ENCODE measurements at regions not wholly inside any gene's neighbourhood (a gene's known extent, or its start where the extent isn't known, plus 50 kb on each side); places are given as distances from the start of the nearest gene placed in this dataset.

- no peak for DNase-seq (ENCODE audit: low read depth in 2 of 2)
- H3K4me2 ChIP-seq (ENCODE audit: extremely low read depth, insufficient read depth, low read length): no peak overlapping the region
- no peaks in the 10 kb centered on the region for H3K27me3 ChIP-seq (ENCODE audit: control insufficient read depth, insufficient read depth, low read length)
- no peaks in the 10 kb centered on the region for H3K9me3 ChIP-seq (ENCODE audit: control insufficient read depth, insufficient read depth, low read depth, low read length)
- H3K27ac ChIP-seq (ENCODE audit: insufficient read depth, low read length): no peak overlapping the region
- H3K4me3 ChIP-seq (replicated peaks in 1 of 4; ENCODE audit: control extremely low read depth in 1 of 4, insufficient read depth in 1 of 4, low read depth in 3 of 4, low read length in 4 of 4): no peak overlapping the region
- no peak overlapping the region for H2AFZ ChIP-seq (ENCODE audit: low read length)
- H3K9ac ChIP-seq (ENCODE audit: insufficient read depth, low read length): no peak overlapping the region
- no peaks in the 10 kb centered on the region for H4K20me1 ChIP-seq (ENCODE audit: control insufficient read depth, extremely low read depth, insufficient read depth, low read length)
- no peaks in the 10 kb centered on the region for H3K36me3 ChIP-seq (ENCODE audit: control insufficient read depth, insufficient read depth, low read length)
- H3K4me1 ChIP-seq (ENCODE audit: control insufficient read depth, extremely low read depth, insufficient read depth, low read length): no peaks in the 10 kb centered on the region
- TF ChIP-seq CTCF (conservative IDR thresholded peaks at IDR 0.05 in 1 of 2, IDR thresholded peaks at IDR 0.05 in 1 of 2; ENCODE audit: low read depth in 1 of 2, low read length in 2 of 2) (no peak), EZH2 (IDR thresholded peaks at IDR 0.05; ENCODE audit: low read length, missing control alignments) (no peak)
- no peaks in the 10 kb centered on the region for H3K79me2 ChIP-seq (ENCODE audit: control insufficient read depth, insufficient read depth, low read length)
These were observed 335.7 kb upstream of the POU3F3 start for GRCh38 chr2:104518256-104518655.

GRCh38 chr2:104521247-104521646, 332.7 kb upstream of the POU3F3 start:
- no peak overlapping the region for H3K9ac ChIP-seq (ENCODE audit: insufficient read depth, low read length)
- no peaks in the 10 kb centered on the region for H3K9me3 ChIP-seq (ENCODE audit: control insufficient read depth, insufficient read depth, low read depth, low read length)
- H4K20me1 ChIP-seq (ENCODE audit: control insufficient read depth, extremely low read depth, insufficient read depth, low read length): no peaks in the 10 kb centered on the region
- no peak overlapping the region for H2AFZ ChIP-seq (ENCODE audit: low read length)
- TF ChIP-seq CTCF (conservative IDR thresholded peaks at IDR 0.05 in 1 of 2, IDR thresholded peaks at IDR 0.05 in 1 of 2; ENCODE audit: low read depth in 1 of 2, low read length in 2 of 2) (no peak), EZH2 (IDR thresholded peaks at IDR 0.05; ENCODE audit: low read length, missing control alignments) (no peak)
- no peaks in the 10 kb centered on the region for H3K4me1 ChIP-seq (ENCODE audit: control insufficient read depth, extremely low read depth, insufficient read depth, low read length)
- no peaks in the 10 kb centered on the region for H3K79me2 ChIP-seq (ENCODE audit: control insufficient read depth, insufficient read depth, low read length)
- no peak overlapping the region for H3K4me2 ChIP-seq (ENCODE audit: extremely low read depth, insufficient read depth, low read length)
- H3K27ac ChIP-seq (ENCODE audit: insufficient read depth, low read length): no peak overlapping the region
- H3K4me3 ChIP-seq (replicated peaks in 1 of 4; ENCODE audit: control extremely low read depth in 1 of 4, insufficient read depth in 1 of 4, low read depth in 3 of 4, low read length in 4 of 4): no peak overlapping the region
- no peak for DNase-seq (ENCODE audit: low read depth in 2 of 2)
- H3K27me3 ChIP-seq (ENCODE audit: control insufficient read depth, insufficient read depth, low read length): no peaks in the 10 kb centered on the region
- H3K36me3 ChIP-seq (ENCODE audit: control insufficient read depth, insufficient read depth, low read length): no peaks in the 10 kb centered on the region

- DNase-seq (ENCODE audit: low read depth in 2 of 2): no peak
- Histone ChIP-seq H3K9ac (ENCODE audit: insufficient read depth, low read length) (no peak overlapping the region), H2AFZ (ENCODE audit: low read length) (no peak overlapping the region), H4K20me1 (ENCODE audit: control insufficient read depth, extremely low read depth, insufficient read depth, low read length) (no peaks in the 10 kb centered on the region), H3K27ac (ENCODE audit: insufficient read depth, low read length) (no peak overlapping the region), H3K4me2 (ENCODE audit: extremely low read depth, insufficient read depth, low read length) (no peak overlapping the region), H3K4me1 (ENCODE audit: control insufficient read depth, extremely low read depth, insufficient read depth, low read length) (no peaks in the 10 kb centered on the region), H3K36me3 (ENCODE audit: control insufficient read depth, insufficient read depth, low read length) (no peaks in the 10 kb centered on the region), H3K27me3 (ENCODE audit: control insufficient read depth, insufficient read depth, low read length) (no peaks in the 10 kb centered on the region), H3K4me3 (replicated peaks in 1 of 4; ENCODE audit: control extremely low read depth in 1 of 4, insufficient read depth in 1 of 4, low read depth in 3 of 4, low read length in 4 of 4) (no peak overlapping the region), H3K79me2 (ENCODE audit: control insufficient read depth, insufficient read depth, low read length) (no peaks in the 10 kb centered on the region), H3K9me3 (ENCODE audit: control insufficient read depth, insufficient read depth, low read depth, low read length) (no peaks in the 10 kb centered on the region)
- TF ChIP-seq EZH2 (IDR thresholded peaks at IDR 0.05; ENCODE audit: low read length, missing control alignments): no peak
- TF ChIP-seq CTCF (conservative IDR thresholded peaks at IDR 0.05 in 1 of 2, IDR thresholded peaks at IDR 0.05 in 1 of 2; ENCODE audit: low read depth in 1 of 2, low read length in 2 of 2): no peak
These were observed 330.0 kb upstream of the POU3F3 start for GRCh38 chr2:104523921-104524320.

Data from fibroblast of lung (primary cell).